Forelimb muscle (tissue), 1 donor: ENCODE measurements at regions not wholly inside any gene's neighbourhood (a gene's known extent, or its start where the extent isn't known, plus 50 kb on each side); places are given as distances from the start of the nearest gene placed in this dataset.

ENCODE experiments used
- DNase-seq: peaks from one replicate; pipeline ENCODE4 v3.0.0-alpha.2; 2013; ENCODE audit warnings: low read depth

- no peak for DNase-seq
Observed at GRCh38 chr4:138320831-138321230, 78.7 kb upstream of the SLC7A11 start.

GRCh38 chr4:138320030-138320429 lies 77.9 kb upstream of the SLC7A11 start:
- DNase-seq = no peak

GRCh38 chr4:138317175-138317748 lies 75.1 kb upstream of the SLC7A11 start:
- no peak for DNase-seq

- no peak for DNase-seq
Observed at GRCh38 chr4:138312536-138312911, 70.4 kb upstream of the SLC7A11 start.

GRCh38 chr4:138311771-138312535 lies 69.8 kb upstream of the SLC7A11 start:
- no peak for DNase-seq

GRCh38 chr4:138310991-138311390 lies 68.8 kb upstream of the SLC7A11 start:
- no peak for DNase-seq

- DNase-seq = no peak
Observed at GRCh38 chr4:138310498-138310897, 68.3 kb upstream of the SLC7A11 start.

GRCh38 chr4:138308356-138308755 lies 66.2 kb upstream of the SLC7A11 start:
- DNase-seq = no peak

GRCh38 chr4:138307319-138307718 lies 65.2 kb upstream of the SLC7A11 start:
- DNase-seq = no peak

GRCh38 chr4:138305050-138305449 lies 62.9 kb upstream of the SLC7A11 start:
- no peak for DNase-seq

- no peak for DNase-seq
Observed at GRCh38 chr4:138301536-138301935, 59.4 kb upstream of the SLC7A11 start.

GRCh38 chr4:138300616-138301015 lies 58.5 kb upstream of the SLC7A11 start:
- DNase-seq = no peak

- no peak for DNase-seq
Observed at GRCh38 chr4:138299881-138300280, 57.7 kb upstream of the SLC7A11 start.

- no peak for DNase-seq
Observed at GRCh38 chr4:138298866-138299265, 56.7 kb upstream of the SLC7A11 start.

GRCh38 chr4:138298431-138298830 lies 56.3 kb upstream of the SLC7A11 start:
- no peak for DNase-seq

- DNase-seq = no peak
Observed at GRCh38 chr4:138297743-138298405, 55.7 kb upstream of the SLC7A11 start.

GRCh38 chr4:138292321-138292720 lies 50.2 kb upstream of the SLC7A11 start:
- no peak for DNase-seq
